ENCODE measurements at regions not wholly inside any gene's neighbourhood (a gene's known extent, or its start where the extent isn't known, plus 50 kb on each side); places are given as distances from the start of the nearest gene placed in this dataset.

- H3K4me3 ChIP-seq (replicated peaks in 1 of 3; ENCODE audit: insufficient read depth in 1 of 3, low read depth in 2 of 3, low read length in 3 of 3): no peak overlapping the region
- H3K27ac ChIP-seq (ENCODE audit: extremely low read length, insufficient read depth, low read length): no peak overlapping the region
- H2AFZ ChIP-seq (ENCODE audit: low read length): no peak overlapping the region
- no TSS peak for BruUV-seq (replicated peaks)
- no peaks in the 10 kb centered on the region for H3K27me3 ChIP-seq (ENCODE audit: control insufficient read depth in 1 of 2, insufficient read depth in 2 of 2, low read length in 2 of 2)
- H3K9ac ChIP-seq (ENCODE audit: insufficient read depth, low read depth, low read length): no peak overlapping the region
- DNase-seq (ENCODE audit: low spot score): no peak
- in situ Hi-C loops (cut with HindIII; ENCODE audit: extremely low pct_ligation_motif_present, low pct_unique_long_range_greater_than_20kb): no loop called here
- no peak for ATAC-seq
- no peaks in the 10 kb centered on the region for H3K79me2 ChIP-seq (ENCODE audit: insufficient read depth, low read length)
- FAIRE-seq: no peak
- no peaks in the 10 kb centered on the region for H3K4me1 ChIP-seq (ENCODE audit: insufficient read depth, low read length)
- no peaks in the 10 kb centered on the region for H4K20me1 ChIP-seq (ENCODE audit: insufficient read depth, low read length)
- intact Hi-C loops (cut with micrococcal nuclease; ENCODE audit: unreplicated experiment): no loop called here
- H3K9me3 ChIP-seq (ENCODE audit: low read length): peaks cover 97% of the 10 kb centered on the region
- no peak overlapping the region for H3K4me2 ChIP-seq (ENCODE audit: low read depth, low read length)
- no peaks in the 10 kb centered on the region for H3K36me3 ChIP-seq (replicated peaks in 1 of 2; ENCODE audit: control insufficient read depth in 1 of 2, insufficient read depth in 2 of 2, low read length in 2 of 2)
- ChIA-PET CTCF (ENCODE audit: low intra/inter-chr PET ratio, low total read pairs) (no interaction called here), POLR2A (no interaction called here)
- 7% methylated on average over 6 of the region's 11 CpGs for WGBS (ENCODE audit: low lambda C conversion rate)
- TF ChIP-seq, protein P1, sequence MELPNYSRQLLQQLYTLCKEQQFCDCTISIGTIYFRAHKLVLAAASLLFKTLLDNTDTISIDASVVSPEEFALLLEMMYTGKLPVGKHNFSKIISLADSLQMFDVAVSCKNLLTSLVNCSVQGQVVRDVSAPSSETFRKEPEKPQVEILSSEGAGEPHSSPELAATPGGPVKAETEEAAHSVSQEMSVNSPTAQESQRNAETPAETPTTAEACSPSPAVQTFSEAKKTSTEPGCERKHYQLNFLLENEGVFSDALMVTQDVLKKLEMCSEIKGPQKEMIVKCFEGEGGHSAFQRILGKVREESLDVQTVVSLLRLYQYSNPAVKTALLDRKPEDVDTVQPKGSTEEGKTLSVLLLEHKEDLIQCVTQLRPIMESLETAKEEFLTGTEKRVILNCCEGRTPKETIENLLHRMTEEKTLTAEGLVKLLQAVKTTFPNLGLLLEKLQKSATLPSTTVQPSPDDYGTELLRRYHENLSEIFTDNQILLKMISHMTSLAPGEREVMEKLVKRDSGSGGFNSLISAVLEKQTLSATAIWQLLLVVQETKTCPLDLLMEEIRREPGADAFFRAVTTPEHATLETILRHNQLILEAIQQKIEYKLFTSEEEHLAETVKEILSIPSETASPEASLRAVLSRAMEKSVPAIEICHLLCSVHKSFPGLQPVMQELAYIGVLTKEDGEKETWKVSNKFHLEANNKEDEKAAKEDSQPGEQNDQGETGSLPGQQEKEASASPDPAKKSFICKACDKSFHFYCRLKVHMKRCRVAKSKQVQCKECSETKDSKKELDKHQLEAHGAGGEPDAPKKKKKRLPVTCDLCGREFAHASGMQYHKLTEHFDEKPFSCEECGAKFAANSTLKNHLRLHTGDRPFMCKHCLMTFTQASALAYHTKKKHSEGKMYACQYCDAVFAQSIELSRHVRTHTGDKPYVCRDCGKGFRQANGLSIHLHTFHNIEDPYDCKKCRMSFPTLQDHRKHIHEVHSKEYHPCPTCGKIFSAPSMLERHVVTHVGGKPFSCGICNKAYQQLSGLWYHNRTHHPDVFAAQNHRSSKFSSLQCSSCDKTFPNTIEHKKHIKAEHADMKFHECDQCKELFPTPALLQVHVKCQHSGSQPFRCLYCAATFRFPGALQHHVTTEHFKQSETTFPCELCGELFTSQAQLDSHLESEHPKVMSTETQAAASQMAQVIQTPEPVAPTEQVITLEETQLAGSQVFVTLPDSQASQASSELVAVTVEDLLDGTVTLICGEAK (IDR thresholded peaks at IDR 0.05): no peak
- TF ChIP-seq, protein P1 (CRISPR knock-in tag; IDR thresholded peaks at IDR 0.05): no peak
- TF ChIP-seq HIC2 (CRISPR knock-in tag; IDR thresholded peaks at IDR 0.05; ENCODE audit: low read depth) (no peak), AGO2 (optimal IDR thresholded peaks at IDR 0.05; ENCODE audit: low read depth, low read length) (no peak), PHF5A (CRISPR knock-in tag; IDR thresholded peaks at IDR 0.05; ENCODE audit: low read depth, unreplicated experiment) (no peak), HOXA9 (CRISPR knock-in tag; IDR thresholded peaks at IDR 0.05; ENCODE audit: borderline replicate concordance) (no peak), ZSCAN12 (CRISPR knock-in tag; IDR thresholded peaks at IDR 0.05) (no peak), SATB2 (CRISPR knock-in tag; IDR thresholded peaks at IDR 0.05) (no peak), ZNF343 (CRISPR knock-in tag; IDR thresholded peaks at IDR 0.05) (no peak), PAX8 (CRISPR knock-in tag; IDR thresholded peaks at IDR 0.05; ENCODE audit: borderline replicate concordance) (no peak), ATRX (CRISPR knock-in tag; IDR thresholded peaks at IDR 0.05; ENCODE audit: borderline replicate concordance) (no peak)
Measured at GRCh38 chr14:97688631-97689336, 891.6 kb downstream of the VRK1 start.

Data from HepG2 (cell line).